ENCODE measurements at regions not wholly inside any gene's neighbourhood (a gene's known extent, or its start where the extent isn't known, plus 50 kb on each side); places are given as distances from the start of the nearest gene placed in this dataset.

GRCh38 chr5:77840930-77841329 is 64.8 kb upstream of the TBCA start:
- DNase-seq (ENCODE audit: low read depth) = no peak
- TF ChIP-seq POLR2A (IDR thresholded peaks at IDR 0.05; ENCODE audit: extremely low read depth, insufficient read length) = no peak
- no peak for TF ChIP-seq MYC (IDR thresholded peaks at IDR 0.05; ENCODE audit: low read depth, low read length)
- TF ChIP-seq CTCF (IDR thresholded peaks at IDR 0.05; ENCODE audit: low read depth, low read length) = no peak
- TF ChIP-seq MAX (IDR thresholded peaks at IDR 0.05; ENCODE audit: low read depth, low read length) = no peak
- H3K4me3 ChIP-seq (ENCODE audit: low read depth, low read length) = no peak overlapping the region

GRCh38 chr5:77839691-77840090 is 63.6 kb upstream of the TBCA start:
- TF ChIP-seq MYC (IDR thresholded peaks at IDR 0.05; ENCODE audit: low read depth, low read length) = no peak
- no peak for TF ChIP-seq CTCF (IDR thresholded peaks at IDR 0.05; ENCODE audit: low read depth, low read length)
- TF ChIP-seq MAX (IDR thresholded peaks at IDR 0.05; ENCODE audit: low read depth, low read length) = no peak
- no peak for TF ChIP-seq POLR2A (IDR thresholded peaks at IDR 0.05; ENCODE audit: extremely low read depth, insufficient read length)
- no peak for DNase-seq (ENCODE audit: low read depth)
- H3K4me3 ChIP-seq (ENCODE audit: low read depth, low read length) = no peak overlapping the region

GRCh38 chr5:77832938-77833337 is 56.8 kb upstream of the TBCA start:
- DNase-seq (ENCODE audit: low read depth) = no peak
- no peak for TF ChIP-seq MYC (IDR thresholded peaks at IDR 0.05; ENCODE audit: low read depth, low read length)
- TF ChIP-seq CTCF (IDR thresholded peaks at IDR 0.05; ENCODE audit: low read depth, low read length) = no peak
- TF ChIP-seq MAX (IDR thresholded peaks at IDR 0.05; ENCODE audit: low read depth, low read length) = no peak
- TF ChIP-seq POLR2A (IDR thresholded peaks at IDR 0.05; ENCODE audit: extremely low read depth, insufficient read length) = no peak
- H3K4me3 ChIP-seq (ENCODE audit: low read depth, low read length) = no peak overlapping the region

- TF ChIP-seq MYC (IDR thresholded peaks at IDR 0.05; ENCODE audit: low read depth, low read length) (no peak), CTCF (IDR thresholded peaks at IDR 0.05; ENCODE audit: low read depth, low read length) (no peak), MAX (IDR thresholded peaks at IDR 0.05; ENCODE audit: low read depth, low read length) (no peak), POLR2A (IDR thresholded peaks at IDR 0.05; ENCODE audit: extremely low read depth, insufficient read length) (no peak)
- no peak for DNase-seq (ENCODE audit: low read depth)
- H3K4me3 ChIP-seq (ENCODE audit: low read depth, low read length) = no peak overlapping the region
Measured at GRCh38 chr5:77832166-77832770, 56.1 kb upstream of the TBCA start.

- H3K4me3 ChIP-seq (ENCODE audit: low read depth, low read length) = no peak overlapping the region
- DNase-seq (ENCODE audit: low read depth) = no peak
- TF ChIP-seq MAX (IDR thresholded peaks at IDR 0.05; ENCODE audit: low read depth, low read length) (no peak), CTCF (IDR thresholded peaks at IDR 0.05; ENCODE audit: low read depth, low read length) (no peak), POLR2A (IDR thresholded peaks at IDR 0.05; ENCODE audit: extremely low read depth, insufficient read length) (no peak), MYC (IDR thresholded peaks at IDR 0.05; ENCODE audit: low read depth, low read length) (no peak)
Measured at GRCh38 chr5:77828445-77828844, 52.3 kb upstream of the TBCA start.

Data from NB4 (cell line).